Astrocyte of the hippocampus (primary cell): ENCODE measurements at regions not wholly inside any gene's neighbourhood (a gene's known extent, or its start where the extent isn't known, plus 50 kb on each side); places are given as distances from the start of the nearest gene placed in this dataset.

Experiments used
- DNase-seq: peaks from one replicate; pipeline ENCODE4 v3.0.0; 2011; ENCODE audit warnings: low read depth, low spot score

DNA sequence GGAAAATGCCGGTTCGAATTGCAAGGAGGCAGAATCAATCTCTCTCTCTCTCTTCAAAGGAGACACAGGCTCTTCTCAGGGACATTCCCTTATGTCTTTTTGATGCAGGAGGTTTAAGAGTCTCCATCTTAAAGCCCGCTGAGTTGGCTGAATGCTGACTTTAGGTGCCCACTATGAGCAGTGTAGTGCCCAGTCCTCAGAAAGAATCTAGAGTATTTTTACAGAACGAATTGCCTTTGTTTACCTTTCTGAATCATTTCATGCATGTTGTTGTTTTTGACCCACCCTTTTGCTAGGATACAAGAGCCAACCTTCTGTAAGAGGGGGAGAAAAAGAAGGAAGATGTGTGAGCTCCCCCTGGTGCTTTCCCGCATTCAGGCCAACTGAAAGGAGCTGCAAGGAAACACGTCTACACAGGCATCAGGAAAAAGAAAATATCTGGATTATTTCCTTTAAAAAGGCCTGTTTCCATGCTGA, 193.5 kb upstream of the TCF4 start:
- DNase-seq = peak; percentile 83

DNA sequence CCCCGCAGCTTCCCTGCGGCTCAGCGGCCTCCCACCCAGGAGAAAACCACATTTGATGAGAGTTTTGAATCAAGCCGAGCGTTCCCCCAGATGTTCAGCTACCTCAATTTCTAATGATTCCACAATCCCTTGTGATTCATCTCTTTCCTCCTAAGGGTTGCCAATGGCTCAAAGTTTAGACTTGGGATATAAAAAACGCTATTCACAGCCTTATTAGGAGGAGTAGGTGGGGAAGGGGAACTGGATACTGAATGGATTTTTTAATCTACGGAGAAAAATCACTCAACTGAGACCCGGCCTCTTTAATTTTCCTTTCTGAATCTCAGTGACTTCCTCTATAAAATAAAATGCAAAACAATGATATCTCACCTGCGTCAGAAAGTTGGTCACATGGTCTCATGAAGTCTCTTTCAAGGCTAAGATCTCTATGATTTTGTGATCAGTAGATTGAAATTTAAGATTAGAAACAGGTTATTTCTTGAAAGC, 192.6 kb upstream of the TCF4 start:
- no peak for DNase-seq

DNA sequence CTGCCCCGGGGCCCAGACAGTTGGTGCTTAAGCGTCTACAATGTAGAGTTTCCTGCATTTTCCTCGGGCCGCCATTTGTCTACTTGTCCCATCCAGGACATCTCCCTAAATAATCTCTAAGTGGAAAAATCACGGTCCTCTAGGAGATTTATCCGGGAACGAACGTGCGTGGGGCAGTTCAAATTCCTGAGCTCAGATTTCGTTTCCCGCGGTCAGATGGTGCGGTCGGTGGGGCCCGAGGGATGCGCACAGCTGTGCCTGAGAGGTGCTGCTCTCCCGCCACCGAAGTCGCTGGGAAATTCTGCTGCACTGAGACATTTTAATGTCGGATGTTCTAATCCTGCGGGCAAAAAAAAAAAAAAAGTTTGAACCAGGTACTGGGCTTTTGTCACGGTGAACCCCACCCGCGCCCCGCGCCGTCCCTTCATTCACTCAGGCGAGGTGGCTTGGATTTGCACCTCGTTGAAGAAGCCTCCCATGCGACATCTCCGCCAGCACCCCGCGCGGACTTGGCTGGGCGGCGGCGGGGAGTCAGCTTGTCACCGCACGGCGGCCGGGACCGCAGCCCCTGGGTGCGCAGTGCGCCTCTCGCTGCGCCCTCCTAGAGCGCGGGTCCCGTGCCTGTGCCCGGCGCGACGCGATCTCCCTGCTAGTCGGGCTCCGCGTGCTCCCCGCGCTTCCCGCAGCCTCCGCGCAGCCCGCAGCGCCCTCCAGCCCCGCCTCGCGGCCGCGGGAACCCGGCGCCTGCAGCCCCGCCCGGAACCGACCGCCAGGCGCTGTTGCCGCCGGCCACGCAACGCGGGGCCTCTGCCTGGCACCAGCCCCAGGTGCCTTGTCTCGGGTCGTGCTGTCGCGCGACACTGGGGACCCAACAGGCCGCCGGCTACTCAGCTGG, 191.9 kb upstream of the TCF4 start:
- DNase-seq = peak; percentile 70

DNA sequence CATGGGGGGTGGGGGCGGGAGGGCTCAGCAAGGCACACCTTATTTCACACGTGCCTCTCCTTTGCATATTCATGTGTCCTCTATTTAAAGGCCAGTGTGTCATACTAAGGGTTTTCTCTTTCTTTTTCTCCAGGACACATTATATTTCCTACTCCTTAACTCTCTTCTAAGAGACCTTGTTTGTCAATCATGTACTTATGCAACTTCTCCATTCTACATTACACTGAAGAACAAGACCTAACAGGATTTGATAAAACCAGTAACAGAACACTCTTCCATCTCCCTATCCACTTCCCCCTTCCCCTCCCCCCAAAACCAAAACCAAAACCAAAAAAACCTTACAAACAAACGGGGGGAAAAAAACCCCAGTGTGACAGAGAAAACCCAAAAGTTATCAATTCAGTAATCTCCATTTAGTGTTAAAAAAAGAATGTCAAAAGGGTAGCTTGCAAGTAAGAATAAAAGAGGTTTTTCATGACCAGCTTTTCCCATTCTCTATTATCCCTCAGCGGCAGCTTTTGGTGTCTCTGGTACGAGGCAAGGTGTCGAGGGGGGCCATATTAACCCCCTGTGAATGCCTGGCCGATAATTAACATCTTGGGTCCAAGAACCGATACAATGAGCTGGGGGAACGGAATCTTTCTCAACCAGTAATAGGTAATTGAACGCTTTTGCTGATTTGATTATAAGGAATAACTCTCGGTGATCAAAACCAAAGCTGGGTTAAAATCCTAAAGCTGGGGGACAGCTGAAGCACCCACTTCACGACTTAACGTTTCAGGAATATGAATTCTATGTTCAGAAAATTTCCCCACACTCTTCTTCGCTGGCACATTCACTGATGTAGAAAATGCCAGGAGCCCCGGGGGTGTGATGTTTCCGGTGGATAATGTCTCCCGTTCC, 191.0 kb upstream of the TCF4 start:
- DNase-seq = peak; percentile 38

DNA sequence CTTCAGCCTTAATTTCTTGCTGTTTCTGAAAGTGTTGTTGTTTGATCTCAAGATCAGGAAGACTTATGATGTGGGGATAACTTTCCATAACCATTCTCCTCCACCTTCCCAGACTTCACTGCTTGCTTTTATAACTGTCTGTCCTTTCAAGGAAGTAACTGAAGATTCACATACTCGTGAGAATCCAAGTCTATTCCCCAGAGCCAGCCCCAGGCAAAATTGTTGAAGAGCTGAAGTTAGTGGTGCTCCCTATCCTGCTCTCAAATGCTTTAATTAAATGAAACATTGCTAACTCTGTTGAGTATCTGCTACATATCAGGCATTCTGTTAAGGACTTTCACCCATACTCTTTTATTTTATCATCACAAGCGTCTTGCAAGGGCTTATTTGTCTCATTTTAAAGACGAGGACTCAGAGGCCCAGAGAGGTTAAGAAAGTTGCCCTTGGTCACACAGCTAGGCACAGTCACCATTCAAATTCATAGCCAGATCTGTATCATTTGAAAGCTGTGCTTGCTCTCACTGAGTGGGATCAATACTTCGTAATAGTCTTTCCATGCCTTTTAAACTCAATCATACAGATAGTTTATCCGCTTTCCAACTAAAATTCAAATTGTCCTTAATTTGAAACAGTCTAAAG, 189.8 kb upstream of the TCF4 start:
- no peak for DNase-seq

DNA sequence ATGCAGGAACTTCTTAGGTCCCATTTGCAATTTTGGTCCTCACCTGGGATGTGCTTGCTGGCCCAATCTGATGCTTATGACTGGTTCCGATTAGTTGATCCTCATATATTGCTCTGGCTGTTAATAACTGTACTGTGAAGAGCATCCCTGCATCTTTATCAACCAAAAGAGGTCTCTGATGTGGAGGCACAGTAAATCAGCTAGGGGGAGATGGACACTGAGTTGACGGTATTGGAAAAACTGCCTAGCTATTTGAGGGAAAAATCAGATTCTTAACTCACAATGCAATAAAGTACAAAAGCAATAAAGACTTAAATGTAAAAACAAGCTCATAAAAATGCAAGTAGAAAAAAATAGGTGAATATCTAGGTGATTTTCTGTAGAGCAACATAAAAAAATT, 188.0 kb upstream of the TCF4 start:
- DNase-seq = no peak

DNA sequence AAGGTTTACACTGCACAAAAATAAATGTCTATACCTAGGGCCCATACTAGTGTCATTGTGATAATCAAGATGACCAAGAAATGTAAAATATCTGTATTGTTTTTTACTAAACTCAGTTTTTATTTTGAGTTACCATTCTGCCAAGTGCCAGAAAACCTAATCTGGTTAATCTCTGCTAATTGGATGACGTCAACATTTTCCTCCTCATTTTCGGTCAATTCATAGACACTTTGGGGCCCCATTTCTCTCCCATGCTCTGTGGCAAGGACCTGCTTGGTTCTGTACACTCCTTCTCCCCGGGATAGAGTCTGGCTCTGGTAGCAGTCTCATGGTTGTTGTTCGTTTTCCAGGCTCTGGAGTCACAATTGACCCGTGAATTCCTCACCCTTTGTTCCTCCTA, 186.5 kb upstream of the TCF4 start:
- no peak for DNase-seq

DNA sequence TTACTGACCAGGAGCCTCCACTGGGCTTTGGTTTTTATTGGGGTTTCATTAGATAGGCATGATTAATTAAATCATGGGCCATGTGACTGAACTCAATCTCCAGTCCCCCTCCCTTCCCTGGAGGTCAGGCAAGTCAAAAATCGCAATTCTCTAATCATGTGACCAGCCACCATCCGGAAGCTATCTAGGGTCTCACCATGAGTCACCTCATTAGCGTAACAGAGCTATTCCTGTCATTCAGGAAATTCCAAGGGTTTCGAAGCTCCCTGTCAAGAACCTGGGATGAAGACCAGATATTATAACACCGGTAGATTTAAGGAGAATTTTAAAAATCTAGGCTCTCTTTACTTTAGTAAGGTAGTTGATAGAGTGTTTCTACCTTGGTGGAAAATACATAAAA, 180.3 kb upstream of the TCF4 start:
- DNase-seq = no peak

DNA sequence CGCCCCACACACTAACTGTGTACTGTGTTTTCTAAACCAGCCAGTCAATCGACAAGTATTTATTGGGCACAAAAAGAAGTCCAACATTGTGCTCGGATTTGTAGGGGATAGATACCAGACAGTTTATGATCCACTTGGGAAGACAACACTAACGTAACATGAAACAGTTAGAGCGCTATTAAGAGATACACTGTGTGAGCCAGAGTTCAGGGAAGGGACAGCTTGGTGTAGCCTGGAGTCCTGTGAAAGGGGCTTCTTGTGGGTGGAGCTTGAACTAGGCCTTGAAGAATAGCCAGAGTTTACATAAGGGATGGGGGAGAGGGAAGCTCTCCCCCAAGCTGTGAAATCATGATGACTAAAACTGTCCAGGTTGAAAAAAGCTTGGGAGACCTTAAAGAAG, 176.4 kb upstream of the TCF4 start:
- no peak for DNase-seq

DNA sequence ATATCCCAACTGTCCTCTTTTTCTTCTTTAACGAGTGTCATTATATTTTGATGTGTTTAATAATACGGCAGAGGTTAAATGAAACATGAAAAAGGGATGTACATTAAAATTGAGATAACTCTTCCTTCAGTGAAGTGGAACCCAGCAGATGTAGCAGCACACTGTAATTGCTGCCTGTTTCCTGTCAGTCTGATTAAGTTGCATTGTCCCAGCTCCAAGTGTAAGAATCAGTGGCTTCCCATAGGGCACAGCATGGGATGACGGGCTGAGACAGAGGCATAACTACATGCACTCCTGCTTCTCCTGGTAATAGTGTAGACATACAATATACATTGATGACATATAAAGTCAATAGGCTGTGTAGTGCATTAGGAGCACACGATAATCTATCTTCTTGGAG, 175.8 kb upstream of the TCF4 start:
- DNase-seq = no peak

DNA sequence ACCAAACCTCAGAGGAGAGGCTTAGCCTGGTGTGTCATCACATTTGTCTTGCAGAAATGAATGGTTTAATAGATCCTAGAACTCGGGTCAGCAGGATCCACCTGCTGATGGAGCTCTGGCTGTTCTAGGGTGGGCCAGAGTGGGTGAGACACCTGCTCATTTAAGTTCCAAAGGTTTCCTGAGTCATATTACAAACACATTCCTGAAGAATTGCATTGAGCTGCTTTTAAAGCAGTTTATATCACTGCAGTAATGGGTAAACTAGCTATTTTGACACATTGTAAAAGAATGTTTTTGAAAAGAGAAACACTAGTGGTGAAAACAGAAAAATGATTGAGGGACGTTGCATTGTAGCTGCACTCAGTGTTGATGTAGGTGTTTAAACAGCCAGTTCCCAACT, 175.3 kb upstream of the TCF4 start:
- DNase-seq = peak; percentile 63

DNA sequence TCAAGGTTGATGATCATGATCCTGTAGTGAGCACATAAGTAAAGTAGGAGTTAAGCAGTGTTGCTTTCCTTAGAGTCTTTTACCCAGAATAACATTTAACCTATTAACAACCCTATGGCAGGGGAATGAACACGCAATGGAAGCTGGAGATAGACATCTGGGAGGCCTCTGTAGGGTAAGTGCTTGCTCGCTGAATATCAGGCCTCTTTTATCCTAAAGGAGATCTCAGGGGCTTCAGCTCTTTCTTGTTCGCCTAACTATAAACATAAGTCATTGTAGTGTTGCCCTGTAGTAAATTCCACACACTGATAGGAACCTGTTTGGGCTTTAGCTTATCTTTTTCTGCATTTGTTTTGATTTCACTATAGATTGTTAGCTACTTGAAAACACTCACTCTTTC, 174.4 kb upstream of the TCF4 start:
- no peak for DNase-seq

DNA sequence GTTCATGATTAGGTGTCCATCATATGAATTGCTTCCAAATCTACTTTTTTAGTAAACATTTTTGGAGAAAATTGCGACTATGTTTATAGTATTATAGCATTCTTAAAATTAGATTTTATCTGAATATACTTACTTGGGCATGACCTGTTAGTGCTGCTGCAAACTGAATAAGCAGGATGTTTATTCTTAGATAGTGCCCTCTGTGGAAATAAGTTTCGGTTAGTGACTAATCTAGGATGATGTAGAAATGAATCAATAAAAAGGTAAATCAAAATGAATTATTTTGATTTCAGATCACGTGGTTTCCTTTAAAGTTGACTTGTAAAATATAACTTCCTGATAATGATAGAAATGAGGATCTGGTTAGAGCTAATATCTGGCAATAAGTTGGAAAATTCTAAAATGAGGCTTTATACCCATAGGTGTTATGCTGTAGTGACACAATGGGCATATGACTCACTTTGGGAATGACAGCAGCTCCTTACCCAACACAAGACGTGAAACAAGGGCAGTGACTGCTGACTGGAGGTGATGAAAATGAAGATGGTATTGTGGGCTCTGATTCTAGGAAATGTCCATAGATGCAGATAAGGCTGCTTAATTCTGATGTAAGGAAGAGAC, 165.8 kb upstream of the TCF4 start:
- peak; percentile 11 for DNase-seq

DNA sequence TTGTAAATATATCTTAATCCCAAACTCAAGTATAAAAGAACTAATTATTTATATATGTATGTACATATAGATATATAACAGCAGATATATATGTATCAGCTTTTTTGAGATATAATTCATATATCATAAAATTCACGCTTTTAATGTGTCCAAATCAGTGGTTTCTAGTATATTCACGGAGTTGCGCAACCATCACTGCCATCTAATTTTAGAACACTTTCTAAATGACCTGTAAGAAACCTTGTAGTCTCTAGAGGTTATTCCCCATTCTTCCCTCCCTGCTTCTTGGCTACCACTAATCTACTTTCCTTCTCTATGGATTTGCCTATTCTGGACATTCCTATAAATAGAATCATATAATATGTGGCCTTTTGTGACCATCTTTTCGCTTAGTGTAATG, 163.5 kb upstream of the TCF4 start:
- DNase-seq = no peak

DNA sequence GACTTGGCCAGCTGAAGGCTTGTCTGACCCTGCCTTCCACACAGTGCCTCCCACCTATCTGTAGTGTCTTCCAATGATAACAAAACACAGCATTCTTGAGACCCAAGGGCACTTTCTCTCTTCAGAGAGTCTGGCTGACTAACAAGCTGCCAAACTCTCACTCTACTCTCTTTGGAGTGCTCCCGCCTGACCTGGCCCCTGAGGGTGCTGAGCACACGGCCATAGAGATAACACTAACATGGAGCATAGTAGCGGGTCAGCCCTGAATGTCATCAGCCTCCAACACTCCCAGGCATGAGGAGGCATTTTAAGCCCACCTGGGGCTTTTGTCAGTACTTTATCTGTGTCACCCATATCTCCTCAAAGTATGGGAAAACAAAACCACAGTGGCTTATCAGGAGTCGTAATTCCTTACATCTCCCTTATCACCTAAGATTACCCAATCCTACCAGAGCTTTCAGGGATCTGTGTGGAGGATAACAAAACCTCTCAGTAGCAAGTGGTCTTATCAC, 160.3 kb upstream of the TCF4 start:
- no peak for DNase-seq

DNA sequence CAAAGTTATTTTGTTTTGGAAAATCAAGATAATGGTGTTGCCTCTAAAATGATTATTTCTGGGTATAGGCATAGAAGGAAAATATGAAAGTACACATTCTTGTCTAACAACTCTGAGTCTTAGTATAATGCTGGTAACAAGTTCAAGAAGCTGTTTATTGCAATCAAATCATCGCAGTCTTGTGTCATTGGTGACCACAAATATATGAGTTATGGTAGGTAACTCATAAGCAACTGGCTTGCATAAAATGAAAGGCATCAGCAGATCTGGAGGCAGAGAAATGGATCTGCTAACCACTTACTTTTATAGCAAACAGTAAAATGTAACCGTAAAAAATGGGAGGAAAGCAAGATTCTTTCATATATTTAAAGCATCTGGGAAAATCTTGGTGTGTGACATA, 156.2 kb upstream of the TCF4 start:
- no peak for DNase-seq

DNA sequence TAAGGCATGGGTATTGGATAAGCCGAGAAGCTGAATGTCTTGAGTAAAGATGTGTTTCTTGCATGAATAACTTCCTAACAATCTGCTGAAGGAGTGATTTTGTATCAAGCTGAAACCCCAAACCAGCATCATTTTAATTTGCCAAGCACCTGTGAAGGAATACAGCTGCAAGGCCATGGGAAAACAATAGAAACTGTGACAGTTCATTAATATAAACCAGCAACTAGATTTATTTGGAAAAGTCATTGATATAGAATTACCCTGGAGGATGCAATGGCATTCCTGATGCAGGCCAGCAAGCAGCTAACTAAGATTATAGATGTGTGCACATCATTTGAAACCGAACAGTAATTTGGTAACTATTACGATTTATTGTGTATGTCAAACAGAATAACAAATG, 155.7 kb upstream of the TCF4 start:
- no peak for DNase-seq

DNA sequence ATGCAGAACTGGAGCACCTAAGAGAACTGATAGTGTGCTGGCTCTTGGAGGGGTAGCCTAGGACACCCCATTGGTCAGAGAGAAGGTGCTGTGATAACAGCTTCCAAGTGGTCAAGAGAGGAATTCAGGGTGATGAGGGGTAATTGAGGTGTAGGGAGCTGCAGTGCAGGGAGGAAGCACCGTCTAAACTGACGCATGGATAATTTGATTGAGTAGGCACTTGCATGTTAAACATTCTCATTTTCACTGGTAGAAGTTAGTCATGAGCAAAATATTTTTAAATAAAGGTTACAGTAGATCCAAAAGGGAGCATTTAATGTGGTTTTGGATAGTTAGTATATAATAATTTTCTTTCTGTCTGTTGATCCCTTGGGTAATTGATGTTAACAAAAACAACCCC, 155.1 kb upstream of the TCF4 start:
- no peak for DNase-seq

DNA sequence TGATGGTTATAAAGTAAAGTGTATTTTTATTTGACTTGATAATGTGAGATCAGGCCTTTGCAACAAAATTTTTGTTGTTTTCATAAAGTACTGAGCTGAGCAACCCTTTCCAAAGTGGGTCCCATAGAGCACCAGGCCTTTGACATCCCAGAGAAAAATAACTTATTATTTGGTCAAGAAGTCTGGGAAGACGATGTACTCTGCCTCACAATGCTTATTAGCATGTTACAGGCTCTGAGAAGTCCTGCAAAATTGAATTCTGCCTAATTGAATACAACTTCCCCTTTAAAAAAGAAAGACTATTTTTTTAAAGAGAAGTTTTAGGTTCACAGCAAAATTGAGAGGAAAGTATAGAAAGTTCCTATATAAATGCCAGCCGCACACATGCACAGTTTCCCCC, 151.5 kb upstream of the TCF4 start:
- DNase-seq = no peak

DNA sequence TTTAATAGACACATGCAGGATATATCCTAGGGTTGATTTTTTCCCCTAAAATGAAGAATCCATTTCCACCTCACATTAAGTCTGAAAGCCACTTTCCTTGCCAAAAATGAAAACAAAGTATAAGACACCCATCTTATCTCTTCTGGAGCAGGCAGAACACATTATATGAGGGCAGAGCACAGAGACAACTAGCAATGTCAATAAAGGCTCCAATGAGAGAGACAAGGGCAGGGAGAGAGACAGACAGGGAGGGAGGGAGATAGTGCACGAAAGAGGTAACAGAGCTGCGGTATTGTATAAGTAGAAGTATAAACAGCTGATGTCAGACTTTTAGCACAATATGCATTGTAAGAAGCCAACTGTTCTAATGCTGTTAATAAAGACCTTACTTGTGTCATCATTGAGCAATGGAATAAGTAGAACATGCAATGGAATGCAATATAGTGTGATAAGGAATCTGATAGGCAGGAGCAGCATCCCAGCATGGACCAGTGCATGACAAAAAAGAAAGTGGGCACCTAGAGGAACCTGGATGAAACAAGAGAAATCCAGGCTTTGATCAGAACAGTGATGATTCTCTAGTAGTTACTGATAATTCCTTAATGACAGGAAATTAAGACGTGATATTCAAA, 150.6 kb upstream of the TCF4 start:
- DNase-seq = no peak
